Stimulated activated CD4-positive, alpha-beta T cell treated with anti-CD3 and anti-CD28 coated beads, TNF-alpha, amount 100 ng/mL, for 48 hours (primary cell): ENCODE measurements at regions not wholly inside any gene's neighbourhood (a gene's known extent, or its start where the extent isn't known, plus 50 kb on each side); places are given as distances from the start of the nearest gene placed in this dataset.
"Not testable (repeated sequence)": the region's sequence is repeated elsewhere in the genome, so short reads cannot be mapped to it uniquely, and the experiment has no call there.

Experiments used
- DNase-seq, 3 donors: peaks; one replicate each; pipeline ENCODE4 v3.0.0-alpha.2; 2020; ENCODE audit warnings: low read depth in 3 of 3

GRCh38 chr4:157679326-157679725, 458.8 kb downstream of the GRIA2 start:
- not testable (repeated sequence) for DNase-seq

DNA sequence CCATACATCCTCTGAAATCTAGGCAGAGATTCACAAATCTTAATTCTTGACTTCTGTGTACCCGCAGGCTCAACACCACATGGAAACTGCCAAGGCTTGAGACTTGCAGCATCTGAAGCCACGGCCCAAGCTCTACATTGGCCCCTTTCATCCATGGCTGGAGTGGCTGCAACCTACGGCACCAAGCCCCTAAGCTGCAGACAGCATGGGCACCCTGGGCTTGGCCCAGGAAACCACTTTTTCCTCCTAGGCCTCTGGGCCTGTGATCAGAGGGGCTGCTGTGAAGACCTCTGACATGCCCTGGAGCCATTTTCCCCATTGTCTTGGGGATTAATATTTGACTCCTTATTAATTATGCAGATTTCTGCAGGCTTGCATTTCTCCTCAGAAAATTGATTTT, 457.9 kb downstream of the GRIA2 start:
- no peak for DNase-seq

DNA sequence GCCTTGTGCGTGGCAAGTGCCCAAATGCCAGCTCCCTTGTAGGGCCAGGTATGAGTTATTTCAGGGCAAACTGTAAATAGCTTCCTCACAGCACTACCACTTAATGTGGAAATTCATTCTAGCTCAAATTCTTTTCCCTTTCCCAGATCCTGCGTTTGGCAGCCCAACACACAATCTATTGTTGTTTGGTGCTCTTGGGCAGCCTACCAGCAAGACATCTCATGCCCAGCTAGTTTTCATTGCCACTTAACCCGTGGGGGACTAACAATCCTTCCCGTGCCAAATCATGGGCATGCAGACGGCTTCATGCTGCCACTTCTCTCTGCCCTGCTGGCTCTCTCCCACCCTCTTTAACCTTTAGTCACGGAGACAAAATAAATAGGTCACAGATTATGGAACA, 454.2 kb downstream of the GRIA2 start:
- no peak for DNase-seq

- no peak for DNase-seq
These were observed 447.3 kb downstream of the GRIA2 start for GRCh38 chr4:157667836-157668235.

DNA sequence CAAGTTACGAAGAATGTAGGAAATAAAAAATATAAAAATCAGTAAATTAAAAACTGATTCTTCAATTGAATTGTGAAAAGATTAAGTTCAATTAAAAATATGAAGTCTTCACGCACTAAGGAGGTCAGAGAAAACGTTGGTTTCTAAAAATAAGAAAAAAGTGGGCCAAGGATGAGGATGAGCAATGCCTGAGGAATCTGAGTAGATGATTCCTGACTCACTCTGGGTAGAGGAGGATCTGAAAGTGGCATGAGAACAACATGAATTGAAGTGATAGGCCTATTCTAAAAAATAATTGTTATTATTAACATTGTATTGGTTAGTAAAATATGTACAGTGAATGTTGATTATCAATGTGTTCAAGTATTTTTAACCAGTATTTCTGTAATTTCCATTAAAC, 444.2 kb downstream of the GRIA2 start:
- DNase-seq = no peak

GRCh38 chr4:157655096-157655809, 434.7 kb downstream of the GRIA2 start:
- DNase-seq = no peak

DNA sequence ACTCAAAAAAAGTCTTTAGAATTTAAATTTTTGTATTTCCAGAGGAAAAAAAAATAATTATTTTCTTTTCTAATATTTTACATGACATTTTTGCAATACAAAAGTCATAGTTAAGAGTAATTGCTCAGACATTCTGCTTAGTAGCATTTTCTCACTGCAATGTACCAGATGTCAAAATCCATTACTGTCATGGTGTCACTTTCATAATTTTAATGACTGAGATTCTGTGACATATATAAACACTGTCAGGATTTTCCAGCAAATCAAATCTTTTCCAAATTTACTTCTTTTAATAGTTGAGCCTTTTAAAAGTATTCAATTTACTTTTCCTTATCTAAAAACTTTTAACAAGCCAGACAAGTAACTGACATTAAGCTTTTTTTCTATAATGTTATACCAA, 422.7 kb downstream of the GRIA2 start:
- no peak for DNase-seq

GRCh38 chr4:157634057-157634456, 413.5 kb downstream of the GRIA2 start:
- DNase-seq = no peak

DNA sequence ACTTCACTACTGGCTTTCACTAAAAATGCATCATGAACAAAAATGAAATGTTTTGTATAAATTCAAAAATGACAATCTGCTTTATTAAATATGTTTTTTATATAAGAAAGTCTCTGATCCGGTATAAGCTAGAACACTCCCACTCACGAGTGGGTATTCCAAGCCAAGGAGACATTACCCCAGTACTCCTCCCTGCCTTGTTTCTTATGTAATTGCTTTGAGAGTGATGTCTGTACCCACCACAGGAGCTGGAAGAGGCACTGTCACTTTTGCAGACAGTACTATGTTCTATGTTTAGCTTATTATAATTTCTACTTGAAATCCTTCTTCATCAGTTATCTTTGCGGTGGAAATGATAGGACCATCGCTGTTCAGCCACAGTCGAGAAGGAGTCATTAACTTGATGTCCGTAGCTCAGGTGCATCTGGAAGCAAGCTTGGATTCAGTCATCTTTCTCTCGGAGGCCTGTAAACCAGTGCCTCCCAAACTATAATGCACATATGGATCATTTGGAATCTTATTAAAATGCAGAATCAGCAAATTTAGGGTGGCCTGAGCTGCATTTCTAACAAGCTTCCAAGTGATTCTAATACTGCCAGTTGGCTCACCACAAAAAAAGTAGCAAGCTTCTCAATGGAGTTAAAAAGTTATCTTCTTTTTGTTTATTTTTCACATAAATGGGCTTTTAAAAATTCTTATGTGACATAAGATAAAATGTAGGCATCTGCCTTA, 396.4 kb downstream of the GRIA2 start:
- no peak for DNase-seq

- DNase-seq = no peak
These were observed 387.5 kb downstream of the GRIA2 start for GRCh38 chr4:157607996-157608395.

- DNase-seq = no peak
These were observed 380.1 kb downstream of the GRIA2 start for GRCh38 chr4:157600583-157600982.

GRCh38 chr4:157591245-157591644, 370.7 kb downstream of the GRIA2 start:
- no peak for DNase-seq

DNA sequence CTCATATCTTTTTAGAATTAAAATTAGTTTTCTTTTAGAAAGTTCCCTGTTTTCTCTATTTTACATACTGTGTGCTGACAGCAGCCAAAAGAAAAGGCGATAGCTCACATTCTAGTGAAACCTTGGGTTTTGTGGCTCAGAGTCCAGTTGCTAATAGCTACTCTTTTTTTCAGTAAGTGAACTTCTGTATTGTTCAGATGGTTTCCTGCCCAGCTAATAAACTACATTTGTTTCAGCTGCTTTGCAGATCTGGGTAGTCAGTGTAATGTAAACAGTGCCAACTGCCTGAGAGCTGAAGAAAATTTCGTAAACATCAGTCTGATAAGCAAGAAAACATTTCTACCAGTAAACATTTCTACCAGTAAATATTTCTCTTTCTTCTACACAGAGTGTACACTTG, 370.2 kb downstream of the GRIA2 start:
- DNase-seq = no peak

DNA sequence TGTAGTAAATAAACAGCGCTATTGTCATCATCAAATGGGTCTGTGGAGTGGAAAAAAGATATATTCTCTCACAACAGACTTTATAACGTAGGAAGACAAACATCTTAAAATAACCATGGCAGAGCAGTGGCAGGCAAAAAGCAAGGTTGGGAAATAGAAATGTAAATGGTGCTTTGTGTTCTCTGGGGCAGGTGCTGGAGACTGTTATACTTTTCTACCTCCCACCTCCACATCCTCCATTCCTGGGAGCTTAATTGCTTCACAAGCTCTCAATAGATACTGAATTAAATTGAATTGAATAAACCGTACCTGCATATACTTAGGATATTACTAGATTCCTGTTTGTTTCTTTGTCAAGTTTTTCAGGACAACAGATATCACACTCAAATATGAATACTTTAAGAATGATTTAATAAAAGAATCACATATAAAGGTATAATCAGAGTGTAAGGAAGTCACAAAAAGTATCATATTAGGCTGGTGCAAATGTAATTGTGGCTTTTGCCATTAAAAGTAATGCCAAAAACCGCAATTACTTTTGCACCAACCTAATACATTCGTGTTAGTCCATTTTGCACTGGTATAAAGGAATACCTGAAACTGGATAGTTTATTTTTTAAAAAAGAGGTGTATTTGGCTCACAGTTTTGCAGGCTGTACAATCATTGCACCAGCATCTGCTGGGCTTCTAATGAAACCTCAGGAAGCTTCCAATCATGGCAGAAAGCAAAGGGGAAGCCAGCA, 367.3 kb downstream of the GRIA2 start:
- DNase-seq = no peak

DNA sequence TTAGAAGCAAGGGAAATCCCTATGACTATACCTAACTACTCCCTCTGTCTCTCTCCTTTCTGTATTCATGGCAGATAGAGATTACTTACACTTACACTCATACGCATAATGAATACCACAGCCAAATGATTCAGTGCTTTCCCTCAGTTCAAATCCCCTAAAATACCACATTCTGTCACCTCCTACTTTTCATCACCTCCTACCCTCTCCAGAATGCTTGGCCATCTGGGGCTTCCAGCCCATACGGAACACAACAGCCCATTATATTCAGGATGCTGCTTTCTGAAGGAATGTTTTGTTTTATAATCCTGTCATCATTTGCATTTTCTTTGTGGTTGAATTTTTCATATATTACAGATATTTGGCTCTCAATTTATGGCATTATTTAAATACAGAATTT, 361.6 kb downstream of the GRIA2 start:
- no peak for DNase-seq

DNA sequence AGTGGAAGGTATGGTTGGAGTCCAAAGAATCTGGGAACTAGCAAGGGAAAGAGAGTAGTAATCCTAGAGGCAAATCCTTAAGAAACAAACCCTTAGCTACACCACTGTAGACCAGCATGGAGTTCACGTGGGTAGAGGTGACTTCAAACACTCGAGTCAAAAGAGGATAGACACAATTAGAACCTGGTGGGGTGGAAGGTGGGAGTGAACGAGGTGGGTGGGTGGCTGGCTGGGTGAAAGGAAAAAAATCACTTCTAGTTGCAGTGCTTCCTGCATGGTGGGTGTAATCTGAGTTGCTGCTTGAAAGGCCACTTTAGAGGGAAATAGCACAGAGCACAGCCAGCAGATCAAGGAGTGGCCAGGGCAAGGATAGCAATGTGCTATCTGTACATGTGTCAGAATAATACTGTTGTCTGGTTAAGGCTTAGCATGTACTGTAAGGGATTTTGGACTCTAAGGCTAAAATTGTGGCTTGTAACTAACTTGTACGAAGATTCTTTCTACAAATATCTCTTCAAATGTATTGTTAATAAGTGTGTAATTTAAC, 356.2 kb downstream of the GRIA2 start:
- no peak for DNase-seq

DNA sequence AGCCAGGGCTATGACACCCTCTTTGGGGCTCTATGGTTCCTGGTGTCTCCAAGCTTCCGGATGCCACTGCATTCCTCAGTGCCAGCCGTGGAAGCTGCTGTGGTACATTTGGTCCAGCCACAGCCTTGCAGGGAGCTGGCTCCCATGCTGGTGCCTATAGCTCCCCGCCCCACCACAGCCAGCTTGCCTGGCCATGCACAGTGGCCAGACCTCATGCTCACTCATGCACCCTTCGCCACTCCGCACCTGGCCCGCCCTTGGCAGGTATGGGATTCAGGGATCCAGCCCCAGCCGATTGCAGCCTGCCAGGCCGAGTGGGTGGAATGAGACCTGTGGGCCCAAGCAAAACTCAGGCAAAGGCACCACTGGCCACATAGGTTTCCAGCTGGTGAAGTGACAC, 354.8 kb downstream of the GRIA2 start:
- DNase-seq = no peak

GRCh38 chr4:157574606-157575005, 354.1 kb downstream of the GRIA2 start:
- DNase-seq = no peak

DNA sequence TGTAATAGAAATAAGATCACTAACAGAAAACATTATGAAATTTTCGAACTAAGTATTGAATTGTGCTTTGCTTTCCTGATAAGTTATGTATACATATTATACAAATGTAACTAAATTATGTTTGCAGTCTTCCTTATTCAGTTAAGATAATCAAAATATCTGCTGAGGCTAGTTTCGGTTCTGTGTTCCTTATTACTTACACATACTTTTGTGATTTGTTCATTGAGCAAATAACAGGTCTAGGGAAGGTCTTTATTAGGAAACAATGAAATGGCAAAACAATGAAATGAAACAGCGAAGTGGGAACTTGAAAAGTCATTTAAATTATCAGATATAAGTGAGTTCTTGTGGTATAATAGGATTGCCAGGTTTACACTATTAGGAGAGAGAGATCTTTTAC, 352.4 kb downstream of the GRIA2 start:
- DNase-seq = no peak

DNA sequence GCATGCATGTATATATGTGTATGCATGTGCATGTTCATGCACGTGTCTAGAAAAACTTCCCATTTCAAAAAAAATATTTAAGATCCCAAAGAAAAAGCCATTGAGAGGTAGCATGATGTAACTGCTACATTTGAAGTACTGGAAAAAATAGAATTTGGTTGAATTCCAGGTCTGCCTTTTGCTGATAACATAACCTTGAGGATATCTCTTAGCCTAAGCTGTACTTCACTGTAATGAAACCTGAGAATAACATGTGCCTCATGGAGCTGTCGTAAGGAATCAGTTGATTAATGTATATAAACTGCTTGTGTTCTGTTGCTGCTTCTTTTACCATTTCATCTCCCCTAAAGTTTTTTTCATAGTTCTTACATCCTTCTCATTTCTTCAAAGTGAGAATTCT, 351.8 kb downstream of the GRIA2 start:
- no peak for DNase-seq

- no peak for DNase-seq
These were observed 344.2 kb downstream of the GRIA2 start for GRCh38 chr4:157564771-157565170.

GRCh38 chr4:157564218-157564617, 343.7 kb downstream of the GRIA2 start:
- no peak for DNase-seq

GRCh38 chr4:157558016-157558415, 337.5 kb downstream of the GRIA2 start:
- DNase-seq = no peak
